H9 (cell line): ENCODE measurements at regions not wholly inside any gene's neighbourhood (a gene's known extent, or its start where the extent isn't known, plus 50 kb on each side); places are given as distances from the start of the nearest gene placed in this dataset.

Experiments
- DNase-seq: peaks from one replicate; pipeline ENCODE4 v3.0.0-alpha.2; 2017
- H2AFZ ChIP-seq: one replicate; pipeline ENCODE4 v1.6.1; 2013; ENCODE audit warnings: mild to moderate bottlenecking, low read length, control low read depth, moderate library complexity
- H2AK5ac ChIP-seq: 2 replicates; pipeline ENCODE4 v1.6.1; 2013; ENCODE audit warnings: low read length, control low read depth, mixed read lengths; ENCODE audit not compliant: insufficient read length
- H2BK120ac ChIP-seq: one replicate; pipeline ENCODE4 v1.6.1; 2013; ENCODE audit warnings: low read depth, mild to moderate bottlenecking, low read length, control low read depth, inconsistent platforms; ENCODE audit not compliant: poor library complexity, severe bottlenecking
- H2BK12ac ChIP-seq: 2 replicates; pipeline ENCODE4 v1.6.1; 2013; ENCODE audit warnings: low read length, control low read depth, mixed read lengths, low read depth; ENCODE audit not compliant: insufficient read length
- H2BK15ac ChIP-seq: 2 replicates; pipeline ENCODE4 v1.6.1; 2013; ENCODE audit warnings: low read depth, low read length, control low read depth
- H2BK20ac ChIP-seq: one replicate; pipeline ENCODE4 v1.6.1; 2013; ENCODE audit warnings: low read depth, mild to moderate bottlenecking, low read length, control low read depth, inconsistent platforms; ENCODE audit not compliant: poor library complexity, severe bottlenecking
- H2BK5ac ChIP-seq: 2 replicates; pipeline ENCODE4 v1.6.1; 2013; ENCODE audit warnings: low read length, control low read depth, mixed read lengths; ENCODE audit not compliant: insufficient read length
- H3K14ac ChIP-seq: 2 replicates; pipeline ENCODE4 v1.6.1; 2013; ENCODE audit warnings: low read length, control low read depth; ENCODE audit not compliant: insufficient read depth
- H3K18ac ChIP-seq: 2 replicates; pipeline ENCODE4 v1.6.1; 2013; ENCODE audit warnings: low read depth, mild to moderate bottlenecking, mixed read lengths, low read length, control low read depth; ENCODE audit not compliant: insufficient read length
- H3K23ac ChIP-seq: 2 replicates; pipeline ENCODE4 v1.6.1; 2013; ENCODE audit warnings: low read length, control low read depth, mixed read lengths, low read depth; ENCODE audit not compliant: insufficient read length
- H3K23me2 ChIP-seq: 2 replicates; pipeline ENCODE4 v1.6.1; 2013; ENCODE audit warnings: low read depth, mild to moderate bottlenecking, mixed read lengths, low read length, control low read depth; ENCODE audit not compliant: insufficient read length, poor library complexity, severe bottlenecking
- H3K27ac ChIP-seq: 2 replicates; pipeline ENCODE4 v1.5.1; 2013; ENCODE audit warnings: low read length, control low read depth, mixed read lengths, low read depth; ENCODE audit not compliant: insufficient read length
- H3K27me3 ChIP-seq: 2 replicates; pipeline ENCODE4 v1.6.1; 2013; ENCODE audit warnings: low read length, control low read depth, inconsistent platforms; ENCODE audit not compliant: insufficient read depth
- H3K4ac ChIP-seq: 2 replicates; pipeline ENCODE4 v1.6.1; 2013; ENCODE audit warnings: low read depth, mild to moderate bottlenecking, control low read depth, inconsistent platforms, low read length, moderate library complexity
- H3K4me1 ChIP-seq: 2 replicates; pipeline ENCODE4 v1.6.1; 2013; ENCODE audit warnings: low read length, control low read depth, inconsistent platforms; ENCODE audit not compliant: insufficient read depth
- H3K4me2 ChIP-seq: 2 replicates; pipeline ENCODE4 v1.6.1; 2013; ENCODE audit warnings: low read length, control low read depth, mixed read lengths; ENCODE audit not compliant: insufficient read length, insufficient read depth
- H3K56ac ChIP-seq: 2 replicates; pipeline ENCODE4 v1.6.1; 2013; ENCODE audit warnings: low read depth, mild to moderate bottlenecking, mixed read lengths, low read length, control low read depth; ENCODE audit not compliant: insufficient read length
- H3K79me1 ChIP-seq: 2 replicates; pipeline ENCODE4 v1.6.1; 2013; ENCODE audit warnings: low read depth, mild to moderate bottlenecking, moderate library complexity, low read length, control low read depth, inconsistent platforms; ENCODE audit not compliant: insufficient read depth, poor library complexity, severe bottlenecking
- H3K79me2 ChIP-seq: 2 replicates; pipeline ENCODE4 v1.6.1; 2013; ENCODE audit warnings: low read length, control low read depth, inconsistent platforms; ENCODE audit not compliant: insufficient read depth
- H3K9ac ChIP-seq: 2 replicates; pipeline ENCODE4 v1.6.1; 2013; ENCODE audit warnings: low read length, control low read depth, mixed read lengths; ENCODE audit not compliant: insufficient read length; ENCODE audit errors: extremely low read depth
- H3K9me3 ChIP-seq: one replicate; pipeline ENCODE4 v1.6.1; 2013; ENCODE audit warnings: low read depth, low read length, inconsistent platforms; ENCODE audit not compliant: control insufficient read depth
- H3T11ph ChIP-seq: one replicate; pipeline ENCODE4 v1.6.1; 2013; ENCODE audit warnings: mild to moderate bottlenecking, low read length, control low read depth, inconsistent platforms
- H4K20me1 ChIP-seq: one replicate; pipeline ENCODE4 v1.6.1; 2013; ENCODE audit not compliant: control insufficient read depth, insufficient read length, insufficient read depth
- H4K5ac ChIP-seq: 2 replicates; pipeline ENCODE4 v1.6.1; 2013; ENCODE audit warnings: low read depth, mild to moderate bottlenecking, mixed read lengths, low read length, control low read depth; ENCODE audit not compliant: insufficient read length
- H4K8ac ChIP-seq: replicated peaks from 2 replicates; pipeline ENCODE4 v1.6.1; 2013; ENCODE audit warnings: low read length, control low read depth, mixed read lengths, low read depth; ENCODE audit not compliant: insufficient read length
- H4K91ac ChIP-seq: 2 replicates; pipeline ENCODE4 v1.6.1; 2013; ENCODE audit warnings: low read depth, mild to moderate bottlenecking, moderate library complexity, mixed read lengths, low read length, control low read depth; ENCODE audit not compliant: insufficient read length
- H3K27ac Mint-ChIP-seq, 3 experiments: 2 replicates in 2 of 3; 3 replicates in 1 of 3; pipeline ENCODE4 v1.8.0; 2020 to 2021; ENCODE audit warnings: mixed read lengths in 3 of 3, mild to moderate bottlenecking in 1 of 3, moderate library complexity in 1 of 3
- H3K27me3 Mint-ChIP-seq: 2 replicates; pipeline ENCODE4 v1.8.0; 2021; ENCODE audit warnings: low read depth, mild to moderate bottlenecking, moderate library complexity, mixed read lengths
- H3K36me3 Mint-ChIP-seq, 3 experiments: 2 replicates in 2 of 3; 3 replicates in 1 of 3; pipeline ENCODE4 v1.8.0; 2020 to 2021; ENCODE audit warnings: low read depth in 3 of 3, mixed read lengths in 3 of 3; ENCODE audit not compliant: insufficient read depth in 1 of 3
- H3K4me1 Mint-ChIP-seq, 2 experiments: 2 replicates each; pipeline ENCODE4 v1.8.0; 2020; ENCODE audit warnings: mixed read lengths in 2 of 2
- H3K4me3 Mint-ChIP-seq, 2 experiments: 2 replicates in 1 of 2; 3 replicates in 1 of 2; pipeline ENCODE4 v1.8.0; 2020 to 2021; ENCODE audit warnings: mild to moderate bottlenecking in 2 of 2, mixed read lengths in 2 of 2, moderate library complexity in 1 of 2
- H3K9me3 Mint-ChIP-seq, 2 experiments: 2 replicates in 1 of 2; 3 replicates in 1 of 2; pipeline ENCODE4 v1.8.0; 2020; ENCODE audit warnings: mild to moderate bottlenecking in 2 of 2, mixed read lengths in 2 of 2, moderate library complexity in 1 of 2
- WGBS: extraction: QIAGEN DNeasy Blood & Tissue Kit; methylation state at CpG from one replicate; pipeline ENCODE4 v1.1.7; 2013; ENCODE audit warnings: missing lambda C conversion rate, low lambda C conversion rate, mixed read lengths; ENCODE audit not compliant: insufficient read length; ENCODE audit errors: extremely low coverage; 5-methylcytosine and 5-hydroxymethylcytosine counted together
- TF ChIP-seq, protein P1 (sequence below): fragments of 200-600 bp; sonication (generic); conservative IDR thresholded peaks from 3 replicates; pipeline ENCODE4 v1.8.0; 2021; ENCODE audit warnings: antibody characterized with exemption, mild to moderate bottlenecking

DNA sequence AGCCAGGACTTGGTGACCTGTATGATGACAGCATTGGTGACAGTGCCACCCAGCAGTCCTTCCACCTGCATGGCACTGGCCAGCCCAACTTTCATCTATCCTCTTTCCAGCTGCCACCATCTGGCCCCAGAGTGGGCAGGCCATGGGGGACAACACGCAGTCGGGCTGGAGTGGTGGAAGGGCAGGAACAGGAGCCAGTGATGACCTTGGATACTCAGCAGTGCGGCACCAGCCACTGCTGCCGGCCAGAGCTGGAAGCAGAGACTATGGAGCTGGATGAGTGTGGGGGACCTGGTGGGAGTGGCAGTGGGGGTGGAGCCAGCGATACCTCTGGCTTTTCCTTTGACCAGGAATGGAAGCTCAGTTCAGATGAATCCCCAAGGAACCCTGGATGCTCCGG lies 56.9 kb downstream of the RUSC2 start:
- H3K79me2 ChIP-seq = no peaks in the 10 kb centered on the region
- no CpG with 5 or more reads among the region's 6 CpGs for WGBS
- TF ChIP-seq, protein P1, sequence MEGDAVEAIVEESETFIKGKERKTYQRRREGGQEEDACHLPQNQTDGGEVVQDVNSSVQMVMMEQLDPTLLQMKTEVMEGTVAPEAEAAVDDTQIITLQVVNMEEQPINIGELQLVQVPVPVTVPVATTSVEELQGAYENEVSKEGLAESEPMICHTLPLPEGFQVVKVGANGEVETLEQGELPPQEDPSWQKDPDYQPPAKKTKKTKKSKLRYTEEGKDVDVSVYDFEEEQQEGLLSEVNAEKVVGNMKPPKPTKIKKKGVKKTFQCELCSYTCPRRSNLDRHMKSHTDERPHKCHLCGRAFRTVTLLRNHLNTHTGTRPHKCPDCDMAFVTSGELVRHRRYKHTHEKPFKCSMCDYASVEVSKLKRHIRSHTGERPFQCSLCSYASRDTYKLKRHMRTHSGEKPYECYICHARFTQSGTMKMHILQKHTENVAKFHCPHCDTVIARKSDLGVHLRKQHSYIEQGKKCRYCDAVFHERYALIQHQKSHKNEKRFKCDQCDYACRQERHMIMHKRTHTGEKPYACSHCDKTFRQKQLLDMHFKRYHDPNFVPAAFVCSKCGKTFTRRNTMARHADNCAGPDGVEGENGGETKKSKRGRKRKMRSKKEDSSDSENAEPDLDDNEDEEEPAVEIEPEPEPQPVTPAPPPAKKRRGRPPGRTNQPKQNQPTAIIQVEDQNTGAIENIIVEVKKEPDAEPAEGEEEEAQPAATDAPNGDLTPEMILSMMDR = no peak

More for the DNA sequence above, 56.9 kb downstream of the RUSC2 start:
- no peak overlapping the region for H2BK120ac ChIP-seq
- no peak overlapping the region for H2AK5ac ChIP-seq
- H3K4me1 ChIP-seq = no peaks in the 10 kb centered on the region
- H4K5ac ChIP-seq = no peak overlapping the region
- H3K9me3 Mint-ChIP-seq = no peaks in the 10 kb centered on the region
- H2BK12ac ChIP-seq = no peak overlapping the region
- H3K27me3 Mint-ChIP-seq = no peaks in the 10 kb centered on the region; the same call in 1 of the 2 replicates
- no peak overlapping the region for H3T11ph ChIP-seq
- H3K56ac ChIP-seq = no peak overlapping the region
- no peaks in the 10 kb centered on the region for H3K79me1 ChIP-seq
- H2BK15ac ChIP-seq = no peak overlapping the region
- H3K9me3 ChIP-seq = no peaks in the 10 kb centered on the region
- H4K91ac ChIP-seq = no peak overlapping the region
- H3K27ac Mint-ChIP-seq = no peak overlapping the region
- H3K4me1 Mint-ChIP-seq = no peaks in the 10 kb centered on the region
- H2BK20ac ChIP-seq = no peak overlapping the region
- H3K4me3 Mint-ChIP-seq = no peak overlapping the region
- peaks cover 0 to 8% (median 5%) of the 10 kb centered on the region in 3 experiments; a peak in 4 of 7 replicates for H3K36me3 Mint-ChIP-seq
- no peak overlapping the region for H2AFZ ChIP-seq
- H3K4me2 ChIP-seq = no peak overlapping the region
- H3K23me2 ChIP-seq = no peaks in the 10 kb centered on the region
- DNase-seq = no peak
- no peak overlapping the region for H2BK5ac ChIP-seq
- H4K20me1 ChIP-seq = no peaks in the 10 kb centered on the region
- no peak overlapping the region for H3K14ac ChIP-seq
- H3K27ac ChIP-seq = no peak overlapping the region
- H3K4ac ChIP-seq = no peak overlapping the region
- no peak overlapping the region for H3K9ac ChIP-seq
- no peak overlapping the region for H3K23ac ChIP-seq
- no peak overlapping the region for H4K8ac ChIP-seq
- no peaks in the 10 kb centered on the region for H3K27me3 ChIP-seq
- no peak overlapping the region for H3K18ac ChIP-seq
